PC-9 (cell line): ENCODE measurements at regions not wholly inside any gene's neighbourhood (a gene's known extent, or its start where the extent isn't known, plus 50 kb on each side); places are given as distances from the start of the nearest gene placed in this dataset.

ENCODE experiments used
- BruUV-seq: library from RNA; stranded (reverse); fragments of 400-500 nt; replicated peaks from 2 replicates; lab custom pipeline; 2021; lab: Mats Ljungman, UMichigan
- CTCF ChIA-PET: fragments of 300-600 bp; sonication (Branson Sonifier 250); formaldehyde crosslinking; loops from one replicate; lab custom pipeline; 2022; ENCODE audit warnings: antibody characterized with exemption; lab: Charles Lee
- POLR2A ChIA-PET: fragments of 300-600 bp; sonication (Branson Sonifier 250); formaldehyde crosslinking; loops from one replicate; lab custom pipeline; 2022; ENCODE audit warnings: antibody characterized with exemption; ENCODE audit not compliant: unreplicated experiment; lab: Charles Lee
- DNase-seq, 2 experiments: peaks; one replicate each; pipeline versions ENCODE4 v3.0.0 to v3.0.0-alpha.2; 2015 to 2022; ENCODE audit warnings: mixed read lengths in 1 of 2
- H2AFZ ChIP-seq: fragments of 200-600 bp; sonication (generic); 2 replicates; pipeline ENCODE4 v1.8.1; 2017; ENCODE audit warnings: antibody characterized with exemption
- H3F3A ChIP-seq: fragments of 200-600 bp; sonication (generic); 2 replicates; pipeline ENCODE4 v1.8.1; 2017; ENCODE audit warnings: antibody characterized with exemption, mild to moderate bottlenecking, low read depth; ENCODE audit not compliant: insufficient read depth
- H3K27ac ChIP-seq: fragments of 200-600 bp; sonication (generic); 2 replicates; pipeline ENCODE4 v1.6.1; 2016; ENCODE audit warnings: mixed run types
- H3K27me3 ChIP-seq: fragments of 200-600 bp; sonication (generic); 2 replicates; pipeline ENCODE4 v1.6.1; 2016; ENCODE audit warnings: low read depth, mixed run types; ENCODE audit not compliant: insufficient read depth
- H3K36me3 ChIP-seq: fragments of 200-600 bp; sonication (generic); 2 replicates; pipeline ENCODE4 v1.6.1; 2016; ENCODE audit warnings: low read depth, mixed run types
- H3K4me1 ChIP-seq: fragments of 200-600 bp; sonication (generic); replicated peaks from 2 replicates; pipeline ENCODE4 v1.6.1; 2016; ENCODE audit warnings: mixed run types; ENCODE audit not compliant: insufficient read depth
- H3K4me2 ChIP-seq: fragments of 200-600 bp; sonication (generic); 2 replicates; pipeline ENCODE4 v1.6.1; 2017; ENCODE audit warnings: mixed run types
- H3K4me3 ChIP-seq: fragments of 200-600 bp; sonication (generic); 2 replicates; pipeline ENCODE4 v1.6.1; 2016; ENCODE audit warnings: mixed run types
- H3K79me2 ChIP-seq: fragments of 200-600 bp; sonication (generic); 2 replicates; pipeline ENCODE4 v1.6.1; 2017; ENCODE audit warnings: low read depth, mixed run types
- H3K9me2 ChIP-seq: fragments of 200-600 bp; sonication (generic); 2 replicates; pipeline ENCODE4 v1.8.1; 2017; ENCODE audit warnings: mild to moderate bottlenecking; ENCODE audit not compliant: insufficient read depth
- H3K9me3 ChIP-seq: fragments of 200-600 bp; sonication (generic); 2 replicates; pipeline ENCODE4 v1.8.1; 2016; ENCODE audit warnings: low read depth; ENCODE audit not compliant: insufficient read depth
- H4K20me1 ChIP-seq: fragments of 200-600 bp; sonication (generic); 2 replicates; pipeline ENCODE4 v1.8.1; 2017; ENCODE audit not compliant: insufficient read depth
- EZH2 ChIP-seq: fragments of 200-600 bp; sonication (generic); IDR thresholded peaks from 2 replicates; pipeline ENCODE4 v1.8.0; 2017; ENCODE audit warnings: antibody characterized with exemption, low read depth
- intact Hi-C: fragments of 100-400 bp; cut with micrococcal nuclease; formaldehyde crosslinking; loops from one replicate; pipeline ENCODE4 v1.10.0; 2022; ENCODE audit not compliant: unreplicated experiment
- TF ChIP-seq, protein P1 (sequence below): fragments of 200-600 bp; sonication (generic); conservative IDR thresholded peaks from 2 replicates; pipeline ENCODE4 v1.6.1; 2017; ENCODE audit warnings: mixed run types, antibody characterized with exemption, mild to moderate bottlenecking, moderate library complexity

DNA sequence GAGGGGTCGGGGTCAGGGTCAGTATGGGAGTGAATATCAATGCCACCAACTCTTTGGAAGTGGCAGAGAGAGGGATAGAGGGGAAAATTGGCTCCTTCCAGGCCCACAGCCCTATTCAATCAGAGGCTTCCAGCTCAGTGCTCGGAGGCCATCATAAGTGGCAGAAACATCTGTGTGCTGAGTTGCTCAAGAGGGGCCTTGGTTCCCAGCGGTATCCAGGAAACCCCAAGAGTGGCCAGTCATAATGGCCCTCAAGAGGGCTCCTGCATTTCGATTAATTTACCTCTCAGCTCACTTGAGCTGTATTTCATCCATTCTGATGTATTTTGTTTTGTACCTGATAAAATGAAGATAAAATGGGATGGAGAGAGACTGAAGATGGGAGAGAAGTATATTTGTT is 154.3 kb upstream of the EOLA2 start:
- Histone ChIP-seq H3K4me3 (no peak overlapping the region), H3K79me2 (no peaks in the 10 kb centered on the region), H3K27me3 (no peaks in the 10 kb centered on the region), H3K9me3 (no peaks in the 10 kb centered on the region), H3K4me1 (no peaks in the 10 kb centered on the region), H3K4me2 (no peak overlapping the region), H3K9me2 (no peaks in the 10 kb centered on the region), H3K27ac (no peak overlapping the region), H3F3A (no peaks in the 10 kb centered on the region), H2AFZ (no peak overlapping the region), H3K36me3 (no peaks in the 10 kb centered on the region), H4K20me1 (no peaks in the 10 kb centered on the region)
- BruUV-seq = no TSS peak
- CTCF ChIA-PET = no interaction called here
- POLR2A ChIA-PET = no interaction called here
- intact Hi-C loops = no loop called here
- no peak for DNase-seq
- TF ChIP-seq, protein P1, sequence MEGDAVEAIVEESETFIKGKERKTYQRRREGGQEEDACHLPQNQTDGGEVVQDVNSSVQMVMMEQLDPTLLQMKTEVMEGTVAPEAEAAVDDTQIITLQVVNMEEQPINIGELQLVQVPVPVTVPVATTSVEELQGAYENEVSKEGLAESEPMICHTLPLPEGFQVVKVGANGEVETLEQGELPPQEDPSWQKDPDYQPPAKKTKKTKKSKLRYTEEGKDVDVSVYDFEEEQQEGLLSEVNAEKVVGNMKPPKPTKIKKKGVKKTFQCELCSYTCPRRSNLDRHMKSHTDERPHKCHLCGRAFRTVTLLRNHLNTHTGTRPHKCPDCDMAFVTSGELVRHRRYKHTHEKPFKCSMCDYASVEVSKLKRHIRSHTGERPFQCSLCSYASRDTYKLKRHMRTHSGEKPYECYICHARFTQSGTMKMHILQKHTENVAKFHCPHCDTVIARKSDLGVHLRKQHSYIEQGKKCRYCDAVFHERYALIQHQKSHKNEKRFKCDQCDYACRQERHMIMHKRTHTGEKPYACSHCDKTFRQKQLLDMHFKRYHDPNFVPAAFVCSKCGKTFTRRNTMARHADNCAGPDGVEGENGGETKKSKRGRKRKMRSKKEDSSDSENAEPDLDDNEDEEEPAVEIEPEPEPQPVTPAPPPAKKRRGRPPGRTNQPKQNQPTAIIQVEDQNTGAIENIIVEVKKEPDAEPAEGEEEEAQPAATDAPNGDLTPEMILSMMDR = no peak
- TF ChIP-seq EZH2 = no peak

DNA sequence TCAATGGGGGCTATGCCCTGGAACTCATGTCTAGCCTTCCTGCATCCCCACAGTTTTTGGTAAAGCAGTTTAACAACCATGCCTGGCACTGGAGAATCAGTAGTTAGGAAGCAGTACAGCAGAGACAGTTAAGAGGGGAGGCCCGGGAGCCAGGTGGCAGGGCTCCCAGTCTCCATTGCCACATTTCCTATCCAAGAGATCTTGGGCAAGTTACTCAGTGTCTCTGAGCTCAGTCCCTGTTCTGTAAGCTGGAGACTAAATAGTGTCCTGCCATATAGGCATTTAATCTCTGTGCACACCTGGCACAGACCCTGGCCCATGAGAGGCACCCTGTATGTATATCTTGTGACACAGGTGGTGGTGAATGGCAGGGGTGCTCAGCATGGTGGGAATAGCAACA is 156.1 kb upstream of the EOLA2 start:
- Histone ChIP-seq H3K36me3 (no peaks in the 10 kb centered on the region), H3K9me2 (no peaks in the 10 kb centered on the region), H4K20me1 (no peaks in the 10 kb centered on the region), H3K4me3 (no peak overlapping the region), H3K27ac (no peak overlapping the region), H3K4me2 (no peak overlapping the region), H3K4me1 (no peaks in the 10 kb centered on the region), H3K27me3 (no peaks in the 10 kb centered on the region), H3K9me3 (no peaks in the 10 kb centered on the region), H3K79me2 (no peaks in the 10 kb centered on the region), H3F3A (no peaks in the 10 kb centered on the region), H2AFZ (no peak overlapping the region)
- no TSS peak for BruUV-seq
- intact Hi-C loops = no loop called here
- POLR2A ChIA-PET = no interaction called here
- DNase-seq = no peak
- CTCF ChIA-PET = interaction anchor here (0.7 kb wide), 1 partner anchor 154 kb away, joined by 3 read pairs; no protein-coding TSS in a partner anchor
- no peak for TF ChIP-seq EZH2
- TF ChIP-seq, protein P1 = no peak

DNA sequence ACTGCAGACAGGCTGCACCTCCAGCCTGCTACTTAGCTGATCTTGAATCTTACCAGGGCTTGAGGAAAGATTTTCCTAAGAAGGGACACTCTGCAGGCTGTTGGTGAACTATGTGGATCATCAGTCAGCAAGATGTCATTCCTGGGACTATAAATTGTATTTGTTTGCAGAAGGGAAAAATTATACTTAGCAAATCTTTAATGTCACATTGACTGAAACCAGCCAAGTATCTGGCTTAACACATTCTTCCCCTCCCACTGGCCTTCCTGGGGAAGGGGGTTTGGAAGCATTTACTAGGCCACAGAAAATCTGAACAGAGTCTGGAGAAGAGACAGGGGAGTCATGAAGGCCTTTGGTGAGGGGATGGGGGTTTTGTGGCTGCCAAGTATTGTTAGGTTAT is 156.7 kb upstream of the EOLA2 start:
- ChIA-PET CTCF (interaction anchor here (0.7 kb wide), 1 partner anchor 155 kb away, joined by 3 read pairs; no protein-coding TSS in a partner anchor), POLR2A (no interaction called here)
- Histone ChIP-seq H3K27me3 (no peaks in the 10 kb centered on the region), H3K36me3 (no peaks in the 10 kb centered on the region), H3K27ac (no peak overlapping the region), H3K4me1 (no peaks in the 10 kb centered on the region), H3K4me3 (no peak overlapping the region), H3K79me2 (no peaks in the 10 kb centered on the region), H4K20me1 (no peaks in the 10 kb centered on the region), H3K4me2 (no peak overlapping the region), H3F3A (no peaks in the 10 kb centered on the region), H3K9me3 (no peaks in the 10 kb centered on the region), H3K9me2 (no peaks in the 10 kb centered on the region), H2AFZ (no peak overlapping the region)
- no TSS peak for BruUV-seq
- intact Hi-C loops = no loop called here
- TF ChIP-seq EZH2 = no peak
- TF ChIP-seq, protein P1 = no peak
- no peak for DNase-seq
